DOHH2 (cell line): ENCODE measurements at regions not wholly inside any gene's neighbourhood (a gene's known extent, or its start where the extent isn't known, plus 50 kb on each side); places are given as distances from the start of the nearest gene placed in this dataset.

ENCODE experiments used
- H3F3A ChIP-seq: fragments of 200-600 bp; sonication (generic), shearing (Covaris generic); 2 replicates; pipeline ENCODE4 v1.6.0; 2016; ENCODE audit warnings: antibody characterized with exemption, mild to moderate bottlenecking; ENCODE audit not compliant: control insufficient read depth, insufficient read depth
- H3K27ac ChIP-seq: fragments of 200-600 bp; sonication (generic); 2 replicates; pipeline ENCODE4 v1.5.1; 2014; ENCODE audit warnings: low read depth, mild to moderate bottlenecking, low read length, moderate library complexity
- H3K27me3 ChIP-seq: fragments of 200-600 bp; sonication (generic); 2 replicates; pipeline ENCODE4 v1.6.1; 2014; ENCODE audit warnings: mild to moderate bottlenecking, low read length, mixed read lengths; ENCODE audit not compliant: control insufficient read depth
- H3K36me3 ChIP-seq: fragments of 200-600 bp; sonication (generic); 2 replicates; pipeline ENCODE4 v1.6.1; 2014; ENCODE audit warnings: mild to moderate bottlenecking, low read length, moderate library complexity, mixed read lengths; ENCODE audit not compliant: control insufficient read depth
- H3K4me1 ChIP-seq: fragments of 200-600 bp; sonication (generic); 2 replicates; pipeline ENCODE4 v1.6.1; 2014; ENCODE audit warnings: mild to moderate bottlenecking, low read length, mixed read lengths; ENCODE audit not compliant: control insufficient read depth
- H3K4me2 ChIP-seq: fragments of 200-600 bp; sonication (generic); 2 replicates; pipeline ENCODE4 v1.6.0; 2014; ENCODE audit warnings: mild to moderate bottlenecking, low read length, moderate library complexity
- H3K4me3 ChIP-seq: fragments of 200-600 bp; sonication (generic); 2 replicates; pipeline ENCODE4 v1.5.1; 2014; ENCODE audit warnings: mild to moderate bottlenecking, low read length, mixed read lengths
- H3K79me2 ChIP-seq: fragments of 200-600 bp; sonication (generic); 2 replicates; pipeline ENCODE4 v1.6.1; 2014; ENCODE audit warnings: mild to moderate bottlenecking, low read length, mixed read lengths; ENCODE audit not compliant: control insufficient read depth
- H3K9me2 ChIP-seq: fragments of 200-600 bp; sonication (generic); replicated peaks from 2 replicates; pipeline ENCODE4 v1.6.1; 2014; ENCODE audit warnings: mild to moderate bottlenecking, low read length, mixed read lengths; ENCODE audit not compliant: control insufficient read depth
- H3K9me3 ChIP-seq: fragments of 200-600 bp; sonication (generic); 2 replicates; pipeline ENCODE4 v1.6.1; 2014; ENCODE audit warnings: antibody characterized with exemption, low read length, mixed read lengths; ENCODE audit not compliant: control insufficient read depth, insufficient read depth
- H4K20me1 ChIP-seq: fragments of 200-600 bp; sonication (generic); 2 replicates; pipeline ENCODE4 v1.6.0; 2014; ENCODE audit warnings: low read depth, mild to moderate bottlenecking, antibody characterized with exemption, low read length, moderate library complexity; ENCODE audit not compliant: control insufficient read depth, insufficient read depth
- CTCF ChIP-seq: fragments of 200-600 bp; sonication (generic); IDR thresholded peaks from one replicate; pipeline ENCODE4 v1.5.1; 2014; ENCODE audit warnings: antibody characterized with exemption, mild to moderate bottlenecking, low read depth, low read length; ENCODE audit not compliant: poor library complexity, severe bottlenecking
- EZH2phosphoT487 ChIP-seq: fragments of 200-600 bp; sonication (generic); IDR thresholded peaks from 2 replicates; pipeline ENCODE4 v1.6.1; 2017; ENCODE audit warnings: borderline replicate concordance, mild to moderate bottlenecking, antibody characterized with exemption, low read length, moderate library complexity, mixed read lengths

- Histone ChIP-seq H3K27me3 (no peaks in the 10 kb centered on the region), H3K79me2 (no peaks in the 10 kb centered on the region), H3K4me3 (no peak overlapping the region), H3K4me1 (no peaks in the 10 kb centered on the region), H3K9me3 (no peaks in the 10 kb centered on the region), H3K9me2 (no peaks in the 10 kb centered on the region), H4K20me1 (no peaks in the 10 kb centered on the region), H3F3A (no peaks in the 10 kb centered on the region), H3K36me3 (no peaks in the 10 kb centered on the region), H3K4me2 (no peak overlapping the region), H3K27ac (no peak overlapping the region)
- TF ChIP-seq CTCF (no peak), EZH2phosphoT487 (no peak)
These were observed 2493.3 kb downstream of the ARAP2 start for GRCh38 chr4:33751050-33751449.

- Histone ChIP-seq H3F3A (no peaks in the 10 kb centered on the region), H3K9me3 (no peaks in the 10 kb centered on the region), H3K4me3 (no peak overlapping the region), H3K27ac (no peak overlapping the region), H3K36me3 (no peaks in the 10 kb centered on the region), H4K20me1 (no peaks in the 10 kb centered on the region), H3K4me1 (no peaks in the 10 kb centered on the region), H3K4me2 (no peak overlapping the region), H3K79me2 (no peaks in the 10 kb centered on the region), H3K9me2 (no peaks in the 10 kb centered on the region), H3K27me3 (no peaks in the 10 kb centered on the region)
- TF ChIP-seq CTCF, result no peak
- TF ChIP-seq EZH2phosphoT487, result no peak
These were observed 2471.7 kb downstream of the ARAP2 start for GRCh38 chr4:33772582-33772981.

- Histone ChIP-seq H3K27ac (no peak overlapping the region), H3K9me3 (no peaks in the 10 kb centered on the region), H4K20me1 (no peaks in the 10 kb centered on the region), H3K4me3 (no peak overlapping the region), H3K27me3 (no peaks in the 10 kb centered on the region), H3K79me2 (no peaks in the 10 kb centered on the region), H3K9me2 (no peaks in the 10 kb centered on the region), H3K4me1 (no peaks in the 10 kb centered on the region), H3F3A (no peaks in the 10 kb centered on the region), H3K4me2 (no peak overlapping the region), H3K36me3 (no peaks in the 10 kb centered on the region)
- TF ChIP-seq CTCF, result no peak
- TF ChIP-seq EZH2phosphoT487, result no peak
These were observed 2463.1 kb downstream of the ARAP2 start for GRCh38 chr4:33780952-33781791.
